Fibroblast of lung (primary cell): ENCODE measurements at regions not wholly inside any gene's neighbourhood (a gene's known extent, or its start where the extent isn't known, plus 50 kb on each side); places are given as distances from the start of the nearest gene placed in this dataset.

Experiments used
- EZH2 ChIP-seq: IDR thresholded peaks from 2 replicates; pipeline ENCODE4 v1.5.1; 2012; ENCODE audit warnings: low read length, control low read depth, mild to moderate bottlenecking; ENCODE audit errors: missing control alignments
- TF ChIP-seq, protein P1 (sequence below), 2 donors: IDR thresholded peaks in 1 of 2; conservative IDR thresholded peaks in 1 of 2; 1 replicate in 1 of 2; 2 replicates in 1 of 2; pipeline ENCODE4 v1.5.1; 2011 to 2012; ENCODE audit warnings: low read length in 2 of 2, control low read depth in 1 of 2, inconsistent platforms in 1 of 2, low read depth in 1 of 2, mild to moderate bottlenecking in 1 of 2

DNA sequence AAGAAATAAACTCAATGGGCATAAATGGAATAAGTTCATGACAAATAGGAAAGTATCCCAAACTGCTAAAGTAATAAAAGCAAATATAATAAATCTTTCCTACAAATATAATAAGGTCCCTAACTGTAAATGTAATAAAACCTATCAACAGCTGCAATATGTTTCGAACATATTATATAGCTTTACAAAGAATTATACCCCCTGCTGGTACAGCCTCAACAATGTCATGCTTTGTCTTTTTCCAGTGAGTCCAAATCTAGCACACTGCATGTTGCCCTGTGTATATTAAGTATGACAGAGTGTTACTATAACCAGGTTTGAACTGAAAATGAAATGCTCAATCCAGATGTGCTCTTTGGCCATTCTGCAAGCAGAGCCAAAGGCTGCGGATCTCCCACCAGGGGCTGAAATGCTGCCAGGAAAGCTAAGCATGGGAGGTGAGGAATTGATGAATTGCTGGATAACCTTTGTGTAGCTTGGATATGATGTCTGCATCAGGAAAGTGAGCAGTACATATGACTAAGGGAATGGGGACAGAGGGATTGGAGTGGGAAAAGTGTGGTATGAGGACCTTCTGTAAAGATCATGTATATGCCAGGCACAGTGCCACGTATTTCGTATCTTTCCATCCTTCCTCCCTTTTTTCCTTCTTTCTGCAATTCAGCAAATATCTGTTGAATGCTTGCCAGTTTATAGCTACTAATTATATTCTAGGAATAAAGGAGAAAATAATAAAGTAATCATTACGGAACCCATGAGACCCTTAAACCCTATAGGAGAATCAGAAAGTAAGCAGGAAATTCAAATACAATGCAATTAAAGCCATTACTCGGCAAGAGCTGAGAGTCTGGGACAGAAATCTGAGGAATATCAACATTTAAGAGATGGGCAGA is 954.6 kb upstream of the LCORL start:
- TF ChIP-seq, protein P1, sequence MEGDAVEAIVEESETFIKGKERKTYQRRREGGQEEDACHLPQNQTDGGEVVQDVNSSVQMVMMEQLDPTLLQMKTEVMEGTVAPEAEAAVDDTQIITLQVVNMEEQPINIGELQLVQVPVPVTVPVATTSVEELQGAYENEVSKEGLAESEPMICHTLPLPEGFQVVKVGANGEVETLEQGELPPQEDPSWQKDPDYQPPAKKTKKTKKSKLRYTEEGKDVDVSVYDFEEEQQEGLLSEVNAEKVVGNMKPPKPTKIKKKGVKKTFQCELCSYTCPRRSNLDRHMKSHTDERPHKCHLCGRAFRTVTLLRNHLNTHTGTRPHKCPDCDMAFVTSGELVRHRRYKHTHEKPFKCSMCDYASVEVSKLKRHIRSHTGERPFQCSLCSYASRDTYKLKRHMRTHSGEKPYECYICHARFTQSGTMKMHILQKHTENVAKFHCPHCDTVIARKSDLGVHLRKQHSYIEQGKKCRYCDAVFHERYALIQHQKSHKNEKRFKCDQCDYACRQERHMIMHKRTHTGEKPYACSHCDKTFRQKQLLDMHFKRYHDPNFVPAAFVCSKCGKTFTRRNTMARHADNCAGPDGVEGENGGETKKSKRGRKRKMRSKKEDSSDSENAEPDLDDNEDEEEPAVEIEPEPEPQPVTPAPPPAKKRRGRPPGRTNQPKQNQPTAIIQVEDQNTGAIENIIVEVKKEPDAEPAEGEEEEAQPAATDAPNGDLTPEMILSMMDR (conservative IDR thresholded peaks at IDR 0.05 in 1 of 2, IDR thresholded peaks at IDR 0.05 in 1 of 2; ENCODE audit: low read depth in 1 of 2, low read length in 2 of 2): no peak
- TF ChIP-seq EZH2: no peak
